Small intestine (tissue), 7 donors: ENCODE measurements at regions not wholly inside any gene's neighbourhood (a gene's known extent, or its start where the extent isn't known, plus 50 kb on each side); places are given as distances from the start of the nearest gene placed in this dataset.

Source experiments
- DNase-seq, 2 donors: peaks; one replicate each; pipeline versions ENCODE4 v3.0.0 to v3.0.0-alpha.2; 2013
- FAIRE-seq: peaks from 2 replicates; lab custom pipeline; 2012; peaks lifted over from hg19 to GRCh38; lab: Jason Lieb, UNC
- H3K27ac ChIP-seq, 3 donors: one replicate each; pipeline ENCODE4 v1.5.1; 2013; ENCODE audit warnings: low read length in 2 of 3, mild to moderate bottlenecking in 2 of 3, control low read depth in 1 of 3, inconsistent platforms in 1 of 3, low read depth in 1 of 3, moderate library complexity in 1 of 3
- H3K27me3 ChIP-seq, 3 donors: one replicate each; pipeline ENCODE4 v1.6.1; 2013; ENCODE audit warnings: low read length in 3 of 3, inconsistent platforms in 1 of 3; ENCODE audit not compliant: control insufficient read depth in 3 of 3, insufficient read depth in 3 of 3
- H3K36me3 ChIP-seq, 3 donors: one replicate each; pipeline ENCODE4 v1.6.1; 2013; ENCODE audit warnings: low read length in 3 of 3, inconsistent platforms in 1 of 3, low read depth in 1 of 3, mild to moderate bottlenecking in 1 of 3, moderate library complexity in 1 of 3; ENCODE audit not compliant: control insufficient read depth in 3 of 3, insufficient read depth in 2 of 3
- H3K4me1 ChIP-seq, 3 donors: one replicate each; pipeline ENCODE4 v1.6.1; 2013; ENCODE audit warnings: low read length in 2 of 3, inconsistent platforms in 1 of 3, low read depth in 1 of 3, mild to moderate bottlenecking in 1 of 3, moderate library complexity in 1 of 3; ENCODE audit not compliant: control insufficient read depth in 3 of 3, insufficient read depth in 2 of 3
- H3K4me3 ChIP-seq, 3 donors: one replicate each; pipeline ENCODE4 v1.5.1; 2013; ENCODE audit warnings: low read length in 3 of 3, control low read depth in 1 of 3, inconsistent platforms in 1 of 3, low read depth in 1 of 3, mild to moderate bottlenecking in 1 of 3, moderate library complexity in 1 of 3
- H3K9me3 ChIP-seq, 2 donors: one replicate each; pipeline ENCODE4 v1.6.1; 2013; ENCODE audit warnings: low read depth in 1 of 2, low read length in 1 of 2; ENCODE audit not compliant: control insufficient read depth in 2 of 2, insufficient read depth in 1 of 2
- WGBS, 3 donors: extraction: QIAGEN DNeasy Blood & Tissue Kit; methylation state at CpG; one replicate each; pipeline ENCODE4 v1.1.7; 2013; 5-methylcytosine and 5-hydroxymethylcytosine counted together
- donor health status: healthy with polysubstance abuse.
- donor health status: control.
- donor health status: control.
- donor health status: Bipolar disorder and iron deficiency.
- donor health status: healthy.

DNA sequence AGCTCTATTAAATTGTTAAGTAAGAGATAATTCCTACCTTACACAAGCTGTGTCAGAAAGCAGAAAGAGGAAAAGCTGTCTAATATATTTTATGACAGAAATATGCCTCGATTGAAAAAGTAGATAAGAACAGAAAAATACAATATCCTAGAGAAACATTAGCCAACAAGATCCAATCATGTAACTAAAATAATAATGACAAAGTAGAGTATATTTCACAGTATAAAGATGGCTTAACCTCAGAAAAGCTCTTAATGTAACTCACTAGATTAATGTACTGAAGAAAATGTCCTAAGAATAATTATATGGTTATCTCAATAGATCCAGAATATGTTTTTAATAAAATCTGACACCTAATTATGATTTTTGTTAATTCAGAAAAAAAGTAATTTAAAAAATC is 89.8 kb upstream of the HABP2 start:
- DNase-seq (no peak), FAIRE-seq (no peak)
- WGBS, 3 donors, result 12 to 37% (median 22%) methylated on average over 1 of the region's 1 CpG
- H3K27me3 ChIP-seq, result no peaks in the 10 kb centered on the region
- no peaks in the 10 kb centered on the region for H3K4me1 ChIP-seq
- no peak overlapping the region for H3K27ac ChIP-seq
- no peak overlapping the region for H3K4me3 ChIP-seq
- H3K9me3 ChIP-seq, result no peaks in the 10 kb centered on the region
- H3K36me3 ChIP-seq, result no peaks in the 10 kb centered on the region

DNA sequence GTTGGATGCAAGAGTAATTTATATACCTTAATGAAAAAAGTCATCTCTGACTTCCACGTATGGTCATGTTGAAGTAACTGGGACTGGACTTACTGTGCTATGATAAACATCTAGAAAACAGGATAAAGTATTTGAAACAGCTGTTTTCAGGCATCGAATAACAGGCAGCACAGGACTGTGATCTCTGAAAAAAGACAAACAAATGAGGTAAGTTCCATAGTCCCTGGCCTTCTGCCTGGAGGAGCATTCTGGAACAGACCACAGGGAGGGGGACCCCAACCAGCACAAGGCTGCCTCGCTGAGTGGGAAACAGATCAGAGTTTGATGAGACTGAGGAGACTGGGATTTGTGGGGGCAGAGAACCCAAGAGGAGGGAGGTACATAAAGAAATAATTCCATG is 89.1 kb upstream of the HABP2 start:
- Histone ChIP-seq H3K27ac (no peak overlapping the region), H3K36me3 (no peaks in the 10 kb centered on the region), H3K27me3 (no peaks in the 10 kb centered on the region), H3K9me3 (no peaks in the 10 kb centered on the region), H3K4me1 (no peaks in the 10 kb centered on the region), H3K4me3 (no peak overlapping the region)
- DNase-seq (peak in 1 of 2 donors; percentile 16), FAIRE-seq (no peak)
- 25 to 42% (median 36%) methylated on average over 3 of the region's 3 CpGs for whole genome bisulfite sequencing, 3 donors

- DNase-seq (no peak), FAIRE-seq (no peak)
- WGBS, 3 donors, result 91 to 99% (median 95%) methylated on average over 3 of the region's 3 CpGs
- Histone ChIP-seq H3K4me1 (no peaks in the 10 kb centered on the region), H3K9me3 (no peaks in the 10 kb centered on the region), H3K27ac (no peak overlapping the region), H3K27me3 (no peaks in the 10 kb centered on the region), H3K4me3 (no peak overlapping the region), H3K36me3 (no peaks in the 10 kb centered on the region)
Observed at GRCh38 chr10:113469796-113470195, 83.1 kb upstream of the HABP2 start.

GRCh38 chr10:113470372-113471240 is 82.2 kb upstream of the HABP2 start:
- DNase-seq, result no peak
- WGBS, 3 donors, result 80 to 85% (median 84%) methylated on average over 5 of the region's 5 CpGs
- no peaks in the 10 kb centered on the region for H3K9me3 ChIP-seq
- no peak overlapping the region for H3K4me3 ChIP-seq
- no peaks in the 10 kb centered on the region for H3K36me3 ChIP-seq
- no peaks in the 10 kb centered on the region for H3K27me3 ChIP-seq
- H3K27ac ChIP-seq, result no peak overlapping the region
- no peak for FAIRE-seq
- no peaks in the 10 kb centered on the region for H3K4me1 ChIP-seq

GRCh38 chr10:113471241-113471996 is 81.4 kb upstream of the HABP2 start:
- WGBS, 3 donors, result 85 to 88% (median 87%) methylated on average over 6 of the region's 6 CpGs
- DNase-seq (no peak), FAIRE-seq (no peak)
- Histone ChIP-seq H3K9me3 (no peaks in the 10 kb centered on the region), H3K4me1 (no peaks in the 10 kb centered on the region), H3K4me3 (no peak overlapping the region), H3K27ac (no peak overlapping the region), H3K36me3 (no peaks in the 10 kb centered on the region), H3K27me3 (peaks cover 0 to 1% (median 0%) of the 10 kb centered on the region in 3 donors)

- DNase-seq, result no peak
- no peaks in the 10 kb centered on the region for H3K4me1 ChIP-seq
- H3K36me3 ChIP-seq, result no peaks in the 10 kb centered on the region
- no peak overlapping the region for H3K4me3 ChIP-seq
- H3K27me3 ChIP-seq, result peaks cover 0 to 3% (median 0%) of the 10 kb centered on the region in 3 donors
- no peaks in the 10 kb centered on the region for H3K9me3 ChIP-seq
- WGBS, 3 donors, result 59 to 79% (median 60%) methylated on average over 1 of the region's 1 CpG
- H3K27ac ChIP-seq, result no peak overlapping the region
- FAIRE-seq, result no peak
Observed at GRCh38 chr10:113473011-113473410, 79.8 kb upstream of the HABP2 start.

DNA sequence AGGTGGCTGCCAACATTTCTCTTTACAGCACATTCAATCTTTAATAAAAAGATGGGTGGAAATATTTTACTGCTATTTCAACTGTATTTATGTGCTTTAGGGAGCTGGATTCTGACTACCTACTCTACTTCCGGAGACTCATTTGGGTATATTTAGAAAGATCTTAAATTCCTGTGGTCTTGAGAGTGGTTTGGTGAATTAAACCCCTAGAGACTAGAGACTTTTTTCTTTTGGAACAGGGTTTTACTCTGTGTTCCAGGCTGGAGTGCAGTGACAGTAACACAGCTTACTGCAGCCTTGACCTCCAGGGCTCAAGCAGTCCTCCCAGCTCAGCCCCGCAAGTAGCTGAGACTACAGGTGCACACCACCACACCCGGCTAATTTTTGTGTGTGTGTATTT is 79.0 kb upstream of the HABP2 start:
- Histone ChIP-seq H3K27ac (no peak overlapping the region), H3K9me3 (peaks cover 0 to 3% of the 10 kb centered on the region in 2 donors), H3K36me3 (no peaks in the 10 kb centered on the region), H3K4me3 (no peak overlapping the region), H3K4me1 (no peaks in the 10 kb centered on the region), H3K27me3 (peaks cover 0 to 3% (median 0%) of the 10 kb centered on the region in 3 donors)
- WGBS, 3 donors, result 85 to 94% (median 88%) methylated on average over 3 of the region's 3 CpGs
- DNase-seq, result no peak
- no peak for FAIRE-seq

DNA sequence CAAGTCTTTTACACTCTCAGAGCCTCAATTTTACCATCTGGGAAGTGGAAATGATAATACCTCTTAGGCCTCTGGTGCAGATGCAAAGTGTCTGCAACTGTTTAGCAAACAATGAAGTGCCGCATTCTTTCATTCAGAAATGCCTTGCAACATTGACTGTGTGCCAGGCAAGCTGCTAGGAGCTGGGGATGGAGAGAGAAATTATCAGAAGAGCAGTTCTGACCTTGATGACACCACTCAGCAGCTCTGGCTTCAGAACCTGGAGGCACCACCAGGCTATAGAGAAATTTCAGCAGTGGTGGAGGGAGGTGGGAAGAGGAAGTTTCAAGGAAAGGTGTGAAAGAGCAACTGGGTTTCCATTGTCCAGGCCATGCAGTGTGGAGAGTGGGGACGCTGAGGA is 78.1 kb upstream of the HABP2 start:
- H3K36me3 ChIP-seq, result no peaks in the 10 kb centered on the region
- FAIRE-seq (no peak), DNase-seq (no peak)
- 73 to 87% (median 84%) methylated on average over 2 of the region's 2 CpGs for WGBS, 3 donors
- H3K4me1 ChIP-seq, result no peaks in the 10 kb centered on the region
- H3K4me3 ChIP-seq, result no peak overlapping the region
- peaks cover 0 to 12% of the 10 kb centered on the region in 2 donors for H3K9me3 ChIP-seq
- H3K27ac ChIP-seq, result no peak overlapping the region
- peaks cover 0 to 3% (median 0%) of the 10 kb centered on the region in 3 donors for H3K27me3 ChIP-seq
